SK-N-SH (cell line): ENCODE measurements at regions not wholly inside any gene's neighbourhood (a gene's known extent, or its start where the extent isn't known, plus 50 kb on each side); places are given as distances from the start of the nearest gene placed in this dataset.

ENCODE experiments used
- CTCF ChIP-seq: fragments of 200-600 bp; sonication (generic); IDR thresholded peaks from 2 replicates; pipeline ENCODE4 v1.6.1; 2017; ENCODE audit warnings: antibody characterized with exemption, mild to moderate bottlenecking, moderate library complexity
- EP300 ChIP-seq, 2 experiments: IDR thresholded peaks; 2 replicates each; pipeline versions ENCODE4 v1.4.0 to v1.6.1; 2012; ENCODE audit warnings: borderline replicate concordance in 1 of 2, low read depth in 1 of 2, low read length in 1 of 2
- EZH2phosphoT487 ChIP-seq: fragments of 200-600 bp; sonication (generic); IDR thresholded peaks from 2 replicates; pipeline ENCODE4 v1.6.1; 2017; ENCODE audit warnings: low read depth, mixed run types, mild to moderate bottlenecking, antibody characterized with exemption, moderate library complexity, borderline replicate concordance
- FOXM1 ChIP-seq: IDR thresholded peaks from 2 replicates; pipeline ENCODE4 v1.4.0; 2012; ENCODE audit warnings: low read depth, mild to moderate bottlenecking
- GATA2 ChIP-seq: sonication (generic); formaldehyde crosslinking; IDR thresholded peaks from 2 replicates; pipeline ENCODE4 v1.5.0; 2020; ENCODE audit warnings: mild to moderate bottlenecking, missing genetic modification reagents
- IRF3 ChIP-seq: fragments of 150-350 bp; IDR thresholded peaks from 2 replicates; pipeline ENCODE4 v1.6.1; 2016; ENCODE audit warnings: mild to moderate bottlenecking, low read depth, low read length
- NFIC ChIP-seq: IDR thresholded peaks from 2 replicates; pipeline ENCODE4 v1.4.0; 2012; ENCODE audit warnings: borderline replicate concordance
- POLR2AphosphoS5 ChIP-seq: IDR thresholded peaks from 2 replicates; pipeline ENCODE4 v1.6.1; 2012; ENCODE audit warnings: low read depth, low read length
- RAD21 ChIP-seq: IDR thresholded peaks from 2 replicates; pipeline ENCODE4 v1.6.1; 2012; ENCODE audit warnings: mild to moderate bottlenecking, low read length
- SIN3A ChIP-seq: IDR thresholded peaks from 2 replicates; pipeline ENCODE4 v1.6.1; 2012; ENCODE audit warnings: low read depth, mild to moderate bottlenecking, low read length, moderate library complexity, borderline replicate concordance
- TF ChIP-seq, protein P1 (sequence below): IDR thresholded peaks from 2 replicates; pipeline ENCODE4 v1.6.1; 2012; ENCODE audit warnings: mild to moderate bottlenecking, low read depth, low read length, moderate library complexity

DNA sequence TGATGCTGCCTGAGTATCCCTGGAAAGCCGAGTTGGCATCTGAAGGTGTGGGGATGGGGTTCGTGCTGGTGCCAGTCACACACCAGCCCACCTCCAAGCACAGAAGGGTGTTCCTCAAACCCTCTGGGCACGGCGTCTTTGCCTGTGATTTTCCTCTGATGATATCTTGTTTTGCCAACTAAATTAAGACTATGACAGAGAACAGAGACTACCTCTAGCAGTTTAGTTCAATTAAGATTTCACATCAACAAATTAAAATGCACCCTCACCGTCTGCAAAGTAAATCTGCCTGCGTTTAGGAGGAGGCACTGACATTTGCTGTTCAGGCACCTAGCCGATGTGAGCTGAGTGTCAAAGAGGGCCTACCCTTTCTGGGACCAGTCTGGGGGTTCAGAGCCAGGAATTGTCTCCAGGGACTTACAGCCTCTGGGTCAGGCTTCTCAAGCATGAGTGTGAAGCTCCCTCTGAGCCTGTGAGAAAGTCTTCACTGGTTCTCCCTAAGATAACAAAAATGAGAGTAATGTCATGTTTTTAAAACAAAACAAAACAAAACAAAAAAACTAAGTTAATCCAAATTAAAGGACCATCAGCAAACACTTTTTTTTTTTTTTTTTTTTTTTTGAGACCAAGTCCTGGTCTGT lies 55.4 kb upstream of the CTNNA1 start:
- TF ChIP-seq CTCF, result no peak
- TF ChIP-seq POLR2AphosphoS5, result no peak
- peak; percentile 98 for TF ChIP-seq GATA2
- TF ChIP-seq SIN3A, result no peak
- peak in 1 of 2 experiments; percentile 90; a peak in 2 of 4 replicates for TF ChIP-seq EP300 (IDR thresholded peaks at IDR 0.05; ENCODE audit: borderline replicate concordance in 1 of 2, low read depth in 1 of 2, low read length in 1 of 2)
- TF ChIP-seq, protein P1, sequence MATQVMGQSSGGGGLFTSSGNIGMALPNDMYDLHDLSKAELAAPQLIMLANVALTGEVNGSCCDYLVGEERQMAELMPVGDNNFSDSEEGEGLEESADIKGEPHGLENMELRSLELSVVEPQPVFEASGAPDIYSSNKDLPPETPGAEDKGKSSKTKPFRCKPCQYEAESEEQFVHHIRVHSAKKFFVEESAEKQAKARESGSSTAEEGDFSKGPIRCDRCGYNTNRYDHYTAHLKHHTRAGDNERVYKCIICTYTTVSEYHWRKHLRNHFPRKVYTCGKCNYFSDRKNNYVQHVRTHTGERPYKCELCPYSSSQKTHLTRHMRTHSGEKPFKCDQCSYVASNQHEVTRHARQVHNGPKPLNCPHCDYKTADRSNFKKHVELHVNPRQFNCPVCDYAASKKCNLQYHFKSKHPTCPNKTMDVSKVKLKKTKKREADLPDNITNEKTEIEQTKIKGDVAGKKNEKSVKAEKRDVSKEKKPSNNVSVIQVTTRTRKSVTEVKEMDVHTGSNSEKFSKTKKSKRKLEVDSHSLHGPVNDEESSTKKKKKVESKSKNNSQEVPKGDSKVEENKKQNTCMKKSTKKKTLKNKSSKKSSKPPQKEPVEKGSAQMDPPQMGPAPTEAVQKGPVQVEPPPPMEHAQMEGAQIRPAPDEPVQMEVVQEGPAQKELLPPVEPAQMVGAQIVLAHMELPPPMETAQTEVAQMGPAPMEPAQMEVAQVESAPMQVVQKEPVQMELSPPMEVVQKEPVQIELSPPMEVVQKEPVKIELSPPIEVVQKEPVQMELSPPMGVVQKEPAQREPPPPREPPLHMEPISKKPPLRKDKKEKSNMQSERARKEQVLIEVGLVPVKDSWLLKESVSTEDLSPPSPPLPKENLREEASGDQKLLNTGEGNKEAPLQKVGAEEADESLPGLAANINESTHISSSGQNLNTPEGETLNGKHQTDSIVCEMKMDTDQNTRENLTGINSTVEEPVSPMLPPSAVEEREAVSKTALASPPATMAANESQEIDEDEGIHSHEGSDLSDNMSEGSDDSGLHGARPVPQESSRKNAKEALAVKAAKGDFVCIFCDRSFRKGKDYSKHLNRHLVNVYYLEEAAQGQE, result no peak
- no peak for TF ChIP-seq NFIC
- no peak for TF ChIP-seq IRF3
- TF ChIP-seq EZH2phosphoT487, result no peak
- TF ChIP-seq RAD21, result no peak; the same call in 1 of the 2 replicates
- TF ChIP-seq FOXM1, result no peak
